Thyroid gland (tissue), 4 donors: ENCODE measurements at regions not wholly inside any gene's neighbourhood (a gene's known extent, or its start where the extent isn't known, plus 50 kb on each side); places are given as distances from the start of the nearest gene placed in this dataset.

Experiments
- POLR2A ChIP-seq, 2 donors: fragments of 450-650 bp; IDR thresholded peaks; one replicate each; pipeline ENCODE4 v1.6.1; 2017; ENCODE audit warnings: antibody characterized with exemption in 2 of 2, mild to moderate bottlenecking in 2 of 2, moderate library complexity in 1 of 2
- TF ChIP-seq, protein P1 (sequence below), 6 experiments: fragments of 200-600 bp in 3 of 6; fragments of 450-650 bp in 3 of 6; sonication (generic) in 3 of 6; IDR thresholded peaks; one replicate each; pipeline ENCODE4 v1.5.1; 2016 to 2019; ENCODE audit warnings: antibody characterized with exemption in 6 of 6, mild to moderate bottlenecking in 2 of 6, inconsistent platforms in 1 of 6, moderate library complexity in 1 of 6

DNA sequence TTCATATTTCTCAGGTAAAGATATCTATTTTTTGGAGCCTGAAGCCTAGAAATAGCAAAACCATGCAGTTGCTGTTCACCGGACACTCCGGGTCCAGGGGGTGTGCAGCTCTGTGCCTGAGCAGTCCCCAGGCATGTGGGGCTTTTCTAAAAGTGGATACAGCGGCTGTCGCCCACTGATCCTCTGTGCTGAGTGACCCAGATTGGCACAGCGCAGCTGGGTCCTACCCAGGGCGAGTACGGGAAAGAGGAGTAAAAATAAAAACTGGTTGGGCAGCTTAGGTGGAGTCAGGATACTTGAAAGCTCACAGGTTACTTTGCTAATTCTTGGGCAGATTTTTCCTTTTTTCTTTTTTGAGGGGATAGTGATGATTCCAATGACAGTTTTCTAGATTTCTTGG, 118.8 kb downstream of the UCHL1 start:
- peak in 1 of 2 donors; percentile 39 for TF ChIP-seq POLR2A (IDR thresholded peaks at IDR 0.05)
- TF ChIP-seq, protein P1, sequence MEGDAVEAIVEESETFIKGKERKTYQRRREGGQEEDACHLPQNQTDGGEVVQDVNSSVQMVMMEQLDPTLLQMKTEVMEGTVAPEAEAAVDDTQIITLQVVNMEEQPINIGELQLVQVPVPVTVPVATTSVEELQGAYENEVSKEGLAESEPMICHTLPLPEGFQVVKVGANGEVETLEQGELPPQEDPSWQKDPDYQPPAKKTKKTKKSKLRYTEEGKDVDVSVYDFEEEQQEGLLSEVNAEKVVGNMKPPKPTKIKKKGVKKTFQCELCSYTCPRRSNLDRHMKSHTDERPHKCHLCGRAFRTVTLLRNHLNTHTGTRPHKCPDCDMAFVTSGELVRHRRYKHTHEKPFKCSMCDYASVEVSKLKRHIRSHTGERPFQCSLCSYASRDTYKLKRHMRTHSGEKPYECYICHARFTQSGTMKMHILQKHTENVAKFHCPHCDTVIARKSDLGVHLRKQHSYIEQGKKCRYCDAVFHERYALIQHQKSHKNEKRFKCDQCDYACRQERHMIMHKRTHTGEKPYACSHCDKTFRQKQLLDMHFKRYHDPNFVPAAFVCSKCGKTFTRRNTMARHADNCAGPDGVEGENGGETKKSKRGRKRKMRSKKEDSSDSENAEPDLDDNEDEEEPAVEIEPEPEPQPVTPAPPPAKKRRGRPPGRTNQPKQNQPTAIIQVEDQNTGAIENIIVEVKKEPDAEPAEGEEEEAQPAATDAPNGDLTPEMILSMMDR (IDR thresholded peaks at IDR 0.05) = no peak
